ENCODE measurements at regions not wholly inside any gene's neighbourhood (a gene's known extent, or its start where the extent isn't known, plus 50 kb on each side); places are given as distances from the start of the nearest gene placed in this dataset.

- TF ChIP-seq CTCF (IDR thresholded peaks at IDR 0.05) (no peak), POLR2A (IDR thresholded peaks at IDR 0.05) (no peak), POLR2AphosphoS5 (IDR thresholded peaks at IDR 0.05) (no peak)
These were observed 134.3 kb downstream of the TLE3 start for GRCh38 chr15:69963385-69963784.
